BJ (cell line): ENCODE measurements at regions not wholly inside any gene's neighbourhood (a gene's known extent, or its start where the extent isn't known, plus 50 kb on each side); places are given as distances from the start of the nearest gene placed in this dataset.

ENCODE experiments used
- CTCF ChIA-PET: fragments of 350-600 bp; formaldehyde crosslinking; extraction: SDS; loops from one replicate; lab custom pipeline; 2021; ENCODE audit warnings: antibody characterized with exemption, inconsistent platforms; lab: Yijun Ruan, JAX
- POLR2A ChIA-PET: fragments of 300-600 bp; sonication (Branson Sonifier 250); formaldehyde crosslinking; extraction: SDS; loops from one replicate; lab custom pipeline; 2021; ENCODE audit warnings: antibody characterized with exemption; lab: Charles Lee
- DNase-seq: peaks from one replicate; pipeline ENCODE4 v3.0.0-alpha.2; 2011; ENCODE audit warnings: low read depth
- H3K27me3 ChIP-seq: 2 replicates; pipeline ENCODE4 v1.6.0; 2011; ENCODE audit warnings: low read length; ENCODE audit not compliant: control insufficient read depth, insufficient read depth
- H3K36me3 ChIP-seq: 2 replicates; pipeline ENCODE4 v1.5.1; 2011; ENCODE audit warnings: low read length; ENCODE audit not compliant: control insufficient read depth, insufficient read depth
- H3K4me3 ChIP-seq: 2 replicates; pipeline ENCODE4 v1.5.1; 2011; ENCODE audit warnings: low read depth, mild to moderate bottlenecking, control low read depth, low read length
- CTCF ChIP-seq: IDR thresholded peaks from 2 replicates; pipeline ENCODE4 v1.5.1; 2011; ENCODE audit warnings: low read depth, mild to moderate bottlenecking, control low read depth, inconsistent platforms, low read length, moderate library complexity; ENCODE audit not compliant: insufficient read depth

- Histone ChIP-seq H3K4me3 (no peak overlapping the region), H3K36me3 (no peaks in the 10 kb centered on the region), H3K27me3 (no peaks in the 10 kb centered on the region)
- TF ChIP-seq CTCF, result no peak
- no peak for DNase-seq
- CTCF ChIA-PET, result no interaction called here
- POLR2A ChIA-PET, result no interaction called here
Measured at GRCh38 chr13:83311886-83312577, 570.2 kb downstream of the SLITRK1 start.

- no peaks in the 10 kb centered on the region for H3K27me3 ChIP-seq
- ChIA-PET POLR2A (no interaction called here), CTCF (no interaction called here)
- no peak overlapping the region for H3K4me3 ChIP-seq
- H3K36me3 ChIP-seq, result no peaks in the 10 kb centered on the region
- no peak for DNase-seq
- TF ChIP-seq CTCF, result no peak
Measured at GRCh38 chr13:83298617-83299016, 583.7 kb downstream of the SLITRK1 start.

GRCh38 chr13:83297586-83298290 lies 584.5 kb downstream of the SLITRK1 start:
- ChIA-PET POLR2A (no interaction called here), CTCF (no interaction called here)
- Histone ChIP-seq H3K27me3 (no peaks in the 10 kb centered on the region), H3K4me3 (no peak overlapping the region), H3K36me3 (no peaks in the 10 kb centered on the region)
- no peak for DNase-seq
- no peak for TF ChIP-seq CTCF

GRCh38 chr13:83295686-83296085 lies 586.6 kb downstream of the SLITRK1 start:
- H3K36me3 ChIP-seq, result no peaks in the 10 kb centered on the region
- no peak overlapping the region for H3K4me3 ChIP-seq
- CTCF ChIA-PET, result no interaction called here
- no peak for TF ChIP-seq CTCF
- POLR2A ChIA-PET, result no interaction called here
- no peaks in the 10 kb centered on the region for H3K27me3 ChIP-seq
- no peak for DNase-seq

GRCh38 chr13:83286737-83287136 lies 595.5 kb downstream of the SLITRK1 start:
- no peak overlapping the region for H3K4me3 ChIP-seq
- H3K27me3 ChIP-seq, result no peaks in the 10 kb centered on the region
- TF ChIP-seq CTCF, result no peak
- DNase-seq, result no peak
- CTCF ChIA-PET, result no interaction called here
- no peaks in the 10 kb centered on the region for H3K36me3 ChIP-seq
- POLR2A ChIA-PET, result no interaction called here
